ENCODE measurements at regions not wholly inside any gene's neighbourhood (a gene's known extent, or its start where the extent isn't known, plus 50 kb on each side); places are given as distances from the start of the nearest gene placed in this dataset.
"Not testable (repeated sequence)": the region's sequence is repeated elsewhere in the genome, so short reads cannot be mapped to it uniquely, and the experiment has no call there.

DNA sequence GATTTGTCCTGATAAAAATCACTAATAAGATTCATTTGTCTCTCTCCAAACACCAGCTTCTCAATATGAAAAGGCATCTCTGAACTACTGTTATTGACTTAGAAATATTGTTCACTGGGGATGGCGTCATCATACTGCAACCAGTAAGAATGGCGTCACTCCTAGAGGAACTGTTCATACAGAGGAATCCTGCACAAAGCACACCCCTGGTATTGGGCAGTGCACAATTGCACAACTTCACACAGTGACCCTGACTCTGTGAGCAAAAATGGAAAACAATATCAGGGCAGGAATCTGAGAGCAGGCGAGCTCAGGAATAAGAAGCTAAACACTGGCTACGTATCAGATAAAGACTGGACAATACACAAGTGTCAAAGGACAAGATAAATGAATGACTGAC lies 66.7 kb upstream of the PNPLA4 start:
- DNase-seq (ENCODE audit: low spot score), result no peak
- no peaks in the 10 kb centered on the region for H3K4me1 Mint-ChIP-seq (ENCODE audit: low read depth)
- H3K9me3 Mint-ChIP-seq (ENCODE audit: low read depth), result no peaks in the 10 kb centered on the region
- H3K27ac Mint-ChIP-seq (ENCODE audit: unreplicated experiment), result no peak overlapping the region
- no peak overlapping the region for H3K4me3 Mint-ChIP-seq (ENCODE audit: unreplicated experiment)
- no peaks in the 10 kb centered on the region for H3K36me3 Mint-ChIP-seq (ENCODE audit: low read depth)
- TF ChIP-seq, protein P1, sequence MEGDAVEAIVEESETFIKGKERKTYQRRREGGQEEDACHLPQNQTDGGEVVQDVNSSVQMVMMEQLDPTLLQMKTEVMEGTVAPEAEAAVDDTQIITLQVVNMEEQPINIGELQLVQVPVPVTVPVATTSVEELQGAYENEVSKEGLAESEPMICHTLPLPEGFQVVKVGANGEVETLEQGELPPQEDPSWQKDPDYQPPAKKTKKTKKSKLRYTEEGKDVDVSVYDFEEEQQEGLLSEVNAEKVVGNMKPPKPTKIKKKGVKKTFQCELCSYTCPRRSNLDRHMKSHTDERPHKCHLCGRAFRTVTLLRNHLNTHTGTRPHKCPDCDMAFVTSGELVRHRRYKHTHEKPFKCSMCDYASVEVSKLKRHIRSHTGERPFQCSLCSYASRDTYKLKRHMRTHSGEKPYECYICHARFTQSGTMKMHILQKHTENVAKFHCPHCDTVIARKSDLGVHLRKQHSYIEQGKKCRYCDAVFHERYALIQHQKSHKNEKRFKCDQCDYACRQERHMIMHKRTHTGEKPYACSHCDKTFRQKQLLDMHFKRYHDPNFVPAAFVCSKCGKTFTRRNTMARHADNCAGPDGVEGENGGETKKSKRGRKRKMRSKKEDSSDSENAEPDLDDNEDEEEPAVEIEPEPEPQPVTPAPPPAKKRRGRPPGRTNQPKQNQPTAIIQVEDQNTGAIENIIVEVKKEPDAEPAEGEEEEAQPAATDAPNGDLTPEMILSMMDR (IDR thresholded peaks at IDR 0.05), result no peak
- peaks cover 2% of the 10 kb centered on the region for H3K27me3 Mint-ChIP-seq (ENCODE audit: low read depth)

DNA sequence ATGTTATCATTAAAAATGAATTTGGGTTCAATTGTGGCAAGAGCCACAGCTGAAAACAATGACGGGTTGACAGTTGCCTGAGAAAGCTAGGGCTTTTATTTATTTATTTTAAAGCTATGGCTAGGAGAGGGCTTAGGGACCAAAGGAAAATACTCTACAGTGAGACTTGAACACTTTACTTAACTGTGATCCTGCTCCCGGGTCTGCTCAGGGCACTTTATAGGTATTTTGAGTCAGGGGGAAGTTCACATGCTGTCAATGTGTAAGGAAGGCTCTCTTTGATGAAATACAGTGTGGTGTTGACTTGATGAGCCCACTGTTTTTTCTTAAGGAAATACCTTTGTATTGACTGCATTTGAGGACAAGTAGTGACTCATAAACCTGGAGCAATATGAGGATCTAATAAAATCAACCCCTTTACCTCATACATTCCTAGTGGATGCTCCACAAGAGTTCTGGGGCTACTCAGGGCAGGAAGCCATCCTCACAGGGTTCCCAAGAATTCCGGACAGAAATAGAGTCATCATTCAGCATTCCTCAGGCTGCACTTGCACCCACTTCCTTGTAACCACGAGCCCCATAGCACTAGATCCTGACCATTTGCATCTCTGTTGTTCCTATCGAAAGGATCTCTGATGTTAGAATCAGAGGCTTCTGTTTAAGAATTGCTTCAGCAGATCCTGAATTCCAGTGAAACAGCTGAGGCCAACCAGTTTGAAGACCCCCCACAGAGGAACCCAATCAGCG lies 61.0 kb upstream of the PNPLA4 start:
- H3K36me3 Mint-ChIP-seq (ENCODE audit: low read depth); H3K27ac Mint-ChIP-seq (ENCODE audit: unreplicated experiment); H3K9me3 Mint-ChIP-seq (ENCODE audit: low read depth); DNase-seq (ENCODE audit: low spot score); H3K4me3 Mint-ChIP-seq (ENCODE audit: unreplicated experiment); H3K4me1 Mint-ChIP-seq (ENCODE audit: low read depth); H3K27me3 Mint-ChIP-seq (ENCODE audit: low read depth): not testable (repeated sequence)

DNA sequence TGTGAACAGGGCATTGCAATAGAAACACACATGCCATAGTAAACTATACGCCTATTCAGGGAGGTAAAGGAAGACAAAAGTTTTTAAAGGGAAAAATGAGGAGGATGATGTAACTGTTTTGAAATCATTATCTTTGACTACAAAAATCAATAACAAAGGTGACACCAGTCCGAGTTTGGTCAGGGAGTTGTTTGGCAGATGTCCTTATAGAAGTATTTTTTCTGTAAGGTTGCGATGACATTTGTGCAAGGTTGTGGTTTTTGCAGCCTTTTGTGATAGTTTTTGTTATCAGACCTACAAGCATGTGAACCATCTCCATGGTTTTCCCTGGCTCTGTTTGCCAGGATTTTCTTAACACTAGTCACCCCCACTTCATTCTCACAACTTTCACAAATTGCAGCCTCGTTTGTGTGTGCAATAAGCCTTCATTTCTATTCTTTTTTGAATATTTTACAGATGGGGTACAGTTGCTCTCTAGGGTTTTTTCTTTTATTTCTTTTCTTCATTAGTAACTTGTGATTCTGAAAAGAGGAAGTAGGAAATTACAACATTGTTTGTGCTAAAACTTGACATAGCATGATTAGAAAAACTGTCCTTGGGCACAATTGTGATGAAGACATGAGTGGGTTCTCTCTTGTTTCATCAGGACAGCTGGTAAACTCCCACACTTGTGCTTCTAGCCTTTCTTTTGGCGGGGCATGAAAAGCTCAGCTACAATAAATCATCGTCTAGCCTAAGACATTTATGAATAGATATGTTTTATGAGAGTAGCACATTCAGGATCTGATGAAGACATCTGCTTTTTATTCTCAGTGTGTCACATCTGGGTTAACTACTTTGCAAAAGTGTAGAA lies 60.2 kb upstream of the PNPLA4 start:
- Mint-ChIP-seq H3K4me3 (ENCODE audit: unreplicated experiment) (no peak overlapping the region), H3K36me3 (ENCODE audit: low read depth) (no peaks in the 10 kb centered on the region), H3K27ac (ENCODE audit: unreplicated experiment) (no peak overlapping the region), H3K4me1 (ENCODE audit: low read depth) (peaks cover 3% of the 10 kb centered on the region), H3K9me3 (ENCODE audit: low read depth) (no peaks in the 10 kb centered on the region), H3K27me3 (ENCODE audit: low read depth) (no peaks in the 10 kb centered on the region)
- no peak for DNase-seq (ENCODE audit: low spot score)
- TF ChIP-seq, protein P1 (IDR thresholded peaks at IDR 0.05), result no peak

DNA sequence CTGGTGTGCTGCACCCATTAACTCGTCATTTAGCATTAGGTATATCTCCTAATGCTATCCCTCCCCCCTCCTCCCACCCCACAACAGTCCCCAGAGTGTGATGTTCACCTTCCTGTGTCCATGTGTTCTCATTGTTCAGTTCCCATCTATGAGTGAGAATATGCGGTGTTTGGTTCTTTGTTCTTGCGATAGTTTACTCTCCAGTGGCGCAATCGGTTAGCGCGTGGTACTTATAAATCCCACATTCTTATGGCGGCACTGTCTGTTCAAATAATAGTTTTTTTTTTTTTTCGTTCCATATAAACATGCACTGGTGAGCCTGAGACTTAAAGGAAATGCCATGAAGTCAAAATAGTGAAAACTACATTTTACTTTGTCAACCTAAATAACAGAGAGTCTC lies 59.5 kb upstream of the PNPLA4 start:
- H3K4me1 Mint-ChIP-seq (ENCODE audit: low read depth); H3K4me3 Mint-ChIP-seq (ENCODE audit: unreplicated experiment); H3K9me3 Mint-ChIP-seq (ENCODE audit: low read depth): not testable (repeated sequence)

DNA sequence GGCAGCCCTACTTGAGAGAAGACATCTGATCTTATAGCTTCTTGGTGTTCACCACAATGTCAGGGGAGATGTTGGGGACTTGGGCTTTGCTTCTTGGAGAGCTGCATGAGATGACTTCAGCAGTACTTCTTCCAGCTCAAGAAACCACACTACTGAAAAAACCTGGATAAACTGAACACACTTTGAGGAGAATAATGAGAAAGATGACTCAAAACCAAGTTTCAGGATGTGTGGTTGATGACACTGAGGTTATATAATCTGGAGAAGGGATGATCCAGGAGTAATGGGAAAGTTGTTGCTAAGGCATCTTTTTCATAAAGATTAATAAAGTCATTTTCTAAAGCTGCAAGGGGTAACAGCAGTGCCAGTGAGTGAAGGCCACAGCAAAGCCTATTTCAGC lies 58.4 kb upstream of the PNPLA4 start:
- Mint-ChIP-seq H3K4me1 (ENCODE audit: low read depth) (peaks cover 3% of the 10 kb centered on the region), H3K9me3 (ENCODE audit: low read depth) (no peaks in the 10 kb centered on the region), H3K4me3 (ENCODE audit: unreplicated experiment) (no peak overlapping the region), H3K36me3 (ENCODE audit: low read depth) (no peaks in the 10 kb centered on the region), H3K27me3 (ENCODE audit: low read depth) (no peaks in the 10 kb centered on the region), H3K27ac (ENCODE audit: unreplicated experiment) (no peak overlapping the region)
- TF ChIP-seq, protein P1 (IDR thresholded peaks at IDR 0.05), result no peak
- no peak for DNase-seq (ENCODE audit: low spot score)

More for the DNA sequence above, 59.5 kb upstream of the PNPLA4 start:
- not testable (repeated sequence) for H3K36me3 Mint-ChIP-seq (ENCODE audit: low read depth); DNase-seq (ENCODE audit: low spot score); H3K27ac Mint-ChIP-seq (ENCODE audit: unreplicated experiment); H3K27me3 Mint-ChIP-seq (ENCODE audit: low read depth)

DNA sequence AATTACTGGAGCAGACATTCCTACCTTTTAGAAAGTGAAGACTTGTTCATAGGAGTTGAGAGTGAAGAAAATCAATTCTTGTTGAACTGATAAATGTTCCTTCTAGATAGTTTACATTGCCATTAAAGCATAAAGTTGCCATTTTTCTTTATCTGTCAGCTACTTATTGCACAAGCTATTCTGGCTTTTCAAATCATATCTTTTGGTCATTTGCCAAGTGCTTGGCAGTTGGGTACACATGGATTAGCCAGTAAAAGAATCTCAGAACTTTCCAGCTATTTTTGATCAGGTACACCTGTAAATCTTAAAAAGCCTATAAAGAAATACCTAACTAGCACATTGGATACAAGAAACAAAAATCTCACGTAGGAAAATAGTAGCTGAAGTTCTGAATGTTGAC lies 56.4 kb upstream of the PNPLA4 start:
- TF ChIP-seq, protein P1 (IDR thresholded peaks at IDR 0.05), result no peak
- H3K27ac Mint-ChIP-seq (ENCODE audit: unreplicated experiment), result no peak overlapping the region
- no peak for DNase-seq (ENCODE audit: low spot score)
- peaks cover 6% of the 10 kb centered on the region for H3K9me3 Mint-ChIP-seq (ENCODE audit: low read depth)
- H3K4me3 Mint-ChIP-seq (ENCODE audit: unreplicated experiment), result no peak overlapping the region
- H3K27me3 Mint-ChIP-seq (ENCODE audit: low read depth), result no peaks in the 10 kb centered on the region
- no peaks in the 10 kb centered on the region for H3K36me3 Mint-ChIP-seq (ENCODE audit: low read depth)
- H3K4me1 Mint-ChIP-seq (ENCODE audit: low read depth), result peaks cover 3% of the 10 kb centered on the region
